ENCODE measurements at regions not wholly inside any gene's neighbourhood (a gene's known extent, or its start where the extent isn't known, plus 50 kb on each side); places are given as distances from the start of the nearest gene placed in this dataset.
"Not testable (repeated sequence)": the region's sequence is repeated elsewhere in the genome, so short reads cannot be mapped to it uniquely, and the experiment has no call there.

GRCh38 chr11:67873223-67873622 lies 130.7 kb downstream of the UNC93B1 start:
- DNase-seq (ENCODE audit: low spot score), result not testable (repeated sequence)

GRCh38 chr11:67871168-67871567 lies 132.7 kb downstream of the UNC93B1 start:
- not testable (repeated sequence) for DNase-seq (ENCODE audit: low spot score)

- not testable (repeated sequence) for DNase-seq (ENCODE audit: low spot score)
These were observed 141.0 kb downstream of the UNC93B1 start for GRCh38 chr11:67862896-67863295.

- peak; percentile 13 for DNase-seq (ENCODE audit: low spot score)
These were observed 144.3 kb downstream of the UNC93B1 start for GRCh38 chr11:67859513-67860161.

- DNase-seq (ENCODE audit: low spot score), result not testable (repeated sequence)
These were observed 153.2 kb downstream of the UNC93B1 start for GRCh38 chr11:67850747-67851146.

- DNase-seq (ENCODE audit: low spot score), result not testable (repeated sequence)
These were observed 154.1 kb downstream of the UNC93B1 start for GRCh38 chr11:67849766-67850165.

- peak; percentile 3 for DNase-seq (ENCODE audit: low spot score)
These were observed 155.7 kb downstream of the UNC93B1 start for GRCh38 chr11:67847896-67848875.

GRCh38 chr11:67846303-67846702 lies 157.6 kb downstream of the UNC93B1 start:
- not testable (repeated sequence) for DNase-seq (ENCODE audit: low spot score)

GRCh38 chr11:67845296-67845695 lies 158.6 kb downstream of the UNC93B1 start:
- not testable (repeated sequence) for DNase-seq (ENCODE audit: low spot score)

GRCh38 chr11:67840599-67840998 lies 163.3 kb downstream of the UNC93B1 start:
- DNase-seq (ENCODE audit: low spot score), result not testable (repeated sequence)

GRCh38 chr11:67830152-67830551 lies 155.7 kb upstream of the ALDH3B2 start:
- not testable (repeated sequence) for DNase-seq (ENCODE audit: low spot score)

- DNase-seq (ENCODE audit: low spot score), result not testable (repeated sequence)
These were observed 152.5 kb upstream of the ALDH3B2 start for GRCh38 chr11:67826951-67827296.

GRCh38 chr11:67826028-67826950 lies 151.9 kb upstream of the ALDH3B2 start:
- peak; percentile 51 for DNase-seq (ENCODE audit: low spot score)

- DNase-seq (ENCODE audit: low spot score), result not testable (repeated sequence)
These were observed 150.4 kb upstream of the ALDH3B2 start for GRCh38 chr11:67824861-67825260.

- DNase-seq (ENCODE audit: low spot score), result no peak
These were observed 145.7 kb upstream of the ALDH3B2 start for GRCh38 chr11:67820081-67820480.

- not testable (repeated sequence) for DNase-seq (ENCODE audit: low spot score)
These were observed 143.1 kb upstream of the ALDH3B2 start for GRCh38 chr11:67817558-67817957.

GRCh38 chr11:67809301-67809700 lies 134.9 kb upstream of the ALDH3B2 start:
- not testable (repeated sequence) for DNase-seq (ENCODE audit: low spot score)

GRCh38 chr11:67807896-67808295 lies 133.5 kb upstream of the ALDH3B2 start:
- DNase-seq (ENCODE audit: low spot score), result not testable (repeated sequence)

- DNase-seq (ENCODE audit: low spot score), result not testable (repeated sequence)
These were observed 132.4 kb upstream of the ALDH3B2 start for GRCh38 chr11:67806728-67807235.

GRCh38 chr11:67806183-67806582 lies 131.8 kb upstream of the ALDH3B2 start:
- not testable (repeated sequence) for DNase-seq (ENCODE audit: low spot score)

All from NAMALWA (cell line).